ENCODE measurements at regions not wholly inside any gene's neighbourhood (a gene's known extent, or its start where the extent isn't known, plus 50 kb on each side); places are given as distances from the start of the nearest gene placed in this dataset.

DNA sequence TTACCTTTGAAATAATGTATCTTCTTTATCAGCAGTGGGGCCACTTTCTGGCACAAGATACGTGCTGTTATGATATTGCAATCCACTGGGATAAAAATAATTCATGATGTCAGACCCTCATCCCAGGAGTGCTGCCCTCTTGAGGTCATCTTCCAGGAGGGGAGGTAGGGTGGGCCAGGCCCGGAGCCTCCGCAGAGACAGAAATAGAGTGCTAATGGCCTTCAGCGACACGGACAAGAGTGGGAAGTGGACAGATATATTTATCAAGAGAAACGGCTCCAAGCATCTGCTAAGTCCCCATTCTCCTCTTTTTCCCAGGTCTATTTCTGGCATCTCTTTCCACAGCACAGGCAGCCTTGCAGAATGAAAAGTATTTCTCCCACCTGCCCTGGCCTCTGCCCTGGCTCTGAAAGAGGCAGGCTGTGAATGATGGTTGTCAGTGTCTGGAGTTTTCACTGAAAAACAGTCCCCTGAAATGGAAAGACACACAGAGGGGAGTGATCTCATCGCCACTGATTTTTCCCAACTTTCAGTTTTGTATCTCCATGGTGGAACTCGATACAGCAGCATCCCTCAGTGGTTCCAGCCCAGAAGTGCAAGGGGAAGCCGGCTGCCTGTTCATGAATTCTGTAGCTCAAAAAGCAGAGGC is 251.7 kb upstream of the MYO3A start:
- TF ChIP-seq, protein P1, sequence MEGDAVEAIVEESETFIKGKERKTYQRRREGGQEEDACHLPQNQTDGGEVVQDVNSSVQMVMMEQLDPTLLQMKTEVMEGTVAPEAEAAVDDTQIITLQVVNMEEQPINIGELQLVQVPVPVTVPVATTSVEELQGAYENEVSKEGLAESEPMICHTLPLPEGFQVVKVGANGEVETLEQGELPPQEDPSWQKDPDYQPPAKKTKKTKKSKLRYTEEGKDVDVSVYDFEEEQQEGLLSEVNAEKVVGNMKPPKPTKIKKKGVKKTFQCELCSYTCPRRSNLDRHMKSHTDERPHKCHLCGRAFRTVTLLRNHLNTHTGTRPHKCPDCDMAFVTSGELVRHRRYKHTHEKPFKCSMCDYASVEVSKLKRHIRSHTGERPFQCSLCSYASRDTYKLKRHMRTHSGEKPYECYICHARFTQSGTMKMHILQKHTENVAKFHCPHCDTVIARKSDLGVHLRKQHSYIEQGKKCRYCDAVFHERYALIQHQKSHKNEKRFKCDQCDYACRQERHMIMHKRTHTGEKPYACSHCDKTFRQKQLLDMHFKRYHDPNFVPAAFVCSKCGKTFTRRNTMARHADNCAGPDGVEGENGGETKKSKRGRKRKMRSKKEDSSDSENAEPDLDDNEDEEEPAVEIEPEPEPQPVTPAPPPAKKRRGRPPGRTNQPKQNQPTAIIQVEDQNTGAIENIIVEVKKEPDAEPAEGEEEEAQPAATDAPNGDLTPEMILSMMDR (IDR thresholded peaks at IDR 0.05) = no peak
- TF ChIP-seq POLR2A (IDR thresholded peaks at IDR 0.05) = no peak
